22Rv1 (cell line): ENCODE measurements at regions not wholly inside any gene's neighbourhood (a gene's known extent, or its start where the extent isn't known, plus 50 kb on each side); places are given as distances from the start of the nearest gene placed in this dataset.

Source experiments
- H3K27ac ChIP-seq: fragments of 450-650 bp; 2 replicates; pipeline ENCODE4 v1.5.1; 2017
- ZFX ChIP-seq: fragments of 450-650 bp; IDR thresholded peaks from 2 replicates; pipeline ENCODE4 v1.6.1; 2017; ENCODE audit warnings: antibody characterized with exemption, borderline replicate concordance
- TF ChIP-seq, protein P1 (sequence below): fragments of 450-650 bp; IDR thresholded peaks from 2 replicates; pipeline ENCODE4 v1.5.1; 2017; ENCODE audit warnings: mild to moderate bottlenecking

DNA sequence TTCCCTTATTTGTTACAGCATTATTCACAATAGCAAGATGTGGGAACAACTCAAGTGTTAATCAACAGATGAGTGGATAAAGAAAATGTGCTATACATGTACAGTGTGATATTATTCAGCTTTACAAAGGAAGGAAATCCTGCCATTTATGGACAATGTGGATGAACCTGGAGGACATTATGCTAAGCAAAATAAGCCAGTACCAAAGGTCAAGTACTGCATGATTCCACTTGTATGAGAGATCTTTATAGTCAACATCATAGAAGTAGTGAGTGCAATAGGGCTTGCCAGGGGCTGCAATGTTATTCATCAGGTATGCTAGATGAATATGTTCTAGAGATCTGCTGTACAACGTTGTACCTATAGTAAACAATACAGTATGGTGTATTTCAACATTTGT is 138.5 kb upstream of the AGR3 start:
- H3K27ac ChIP-seq = no peak overlapping the region
- TF ChIP-seq, protein P1, sequence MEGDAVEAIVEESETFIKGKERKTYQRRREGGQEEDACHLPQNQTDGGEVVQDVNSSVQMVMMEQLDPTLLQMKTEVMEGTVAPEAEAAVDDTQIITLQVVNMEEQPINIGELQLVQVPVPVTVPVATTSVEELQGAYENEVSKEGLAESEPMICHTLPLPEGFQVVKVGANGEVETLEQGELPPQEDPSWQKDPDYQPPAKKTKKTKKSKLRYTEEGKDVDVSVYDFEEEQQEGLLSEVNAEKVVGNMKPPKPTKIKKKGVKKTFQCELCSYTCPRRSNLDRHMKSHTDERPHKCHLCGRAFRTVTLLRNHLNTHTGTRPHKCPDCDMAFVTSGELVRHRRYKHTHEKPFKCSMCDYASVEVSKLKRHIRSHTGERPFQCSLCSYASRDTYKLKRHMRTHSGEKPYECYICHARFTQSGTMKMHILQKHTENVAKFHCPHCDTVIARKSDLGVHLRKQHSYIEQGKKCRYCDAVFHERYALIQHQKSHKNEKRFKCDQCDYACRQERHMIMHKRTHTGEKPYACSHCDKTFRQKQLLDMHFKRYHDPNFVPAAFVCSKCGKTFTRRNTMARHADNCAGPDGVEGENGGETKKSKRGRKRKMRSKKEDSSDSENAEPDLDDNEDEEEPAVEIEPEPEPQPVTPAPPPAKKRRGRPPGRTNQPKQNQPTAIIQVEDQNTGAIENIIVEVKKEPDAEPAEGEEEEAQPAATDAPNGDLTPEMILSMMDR = no peak
- no peak for TF ChIP-seq ZFX

GRCh38 chr7:17021205-17021604 is 139.4 kb upstream of the AGR3 start:
- H3K27ac ChIP-seq = no peak overlapping the region
- TF ChIP-seq, protein P1 = no peak
- TF ChIP-seq ZFX = no peak

DNA sequence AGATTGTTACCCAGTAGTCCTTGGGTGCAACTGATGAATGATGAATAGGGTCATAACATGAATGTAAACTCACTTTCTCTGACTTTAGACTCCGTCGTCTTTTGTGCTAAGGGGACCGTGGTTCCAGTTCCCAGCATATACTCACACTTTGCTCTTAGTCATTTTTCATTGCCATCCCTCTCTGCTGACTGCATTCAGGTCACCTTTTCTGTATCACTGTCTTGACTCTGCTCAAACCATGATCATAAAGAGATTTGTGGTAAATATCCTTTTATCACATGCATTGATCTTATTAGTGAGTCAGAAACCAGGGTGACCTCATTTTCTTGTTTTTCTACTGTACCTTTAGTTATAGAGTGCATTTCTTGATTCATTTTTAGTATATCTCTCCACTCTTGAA is 141.1 kb upstream of the AGR3 start:
- TF ChIP-seq, protein P1 = no peak
- TF ChIP-seq ZFX = no peak
- H3K27ac ChIP-seq = no peak overlapping the region

GRCh38 chr7:17026269-17026668 is 144.5 kb upstream of the AGR3 start:
- H3K27ac ChIP-seq = no peak overlapping the region
- TF ChIP-seq, protein P1 = no peak
- TF ChIP-seq ZFX = no peak

DNA sequence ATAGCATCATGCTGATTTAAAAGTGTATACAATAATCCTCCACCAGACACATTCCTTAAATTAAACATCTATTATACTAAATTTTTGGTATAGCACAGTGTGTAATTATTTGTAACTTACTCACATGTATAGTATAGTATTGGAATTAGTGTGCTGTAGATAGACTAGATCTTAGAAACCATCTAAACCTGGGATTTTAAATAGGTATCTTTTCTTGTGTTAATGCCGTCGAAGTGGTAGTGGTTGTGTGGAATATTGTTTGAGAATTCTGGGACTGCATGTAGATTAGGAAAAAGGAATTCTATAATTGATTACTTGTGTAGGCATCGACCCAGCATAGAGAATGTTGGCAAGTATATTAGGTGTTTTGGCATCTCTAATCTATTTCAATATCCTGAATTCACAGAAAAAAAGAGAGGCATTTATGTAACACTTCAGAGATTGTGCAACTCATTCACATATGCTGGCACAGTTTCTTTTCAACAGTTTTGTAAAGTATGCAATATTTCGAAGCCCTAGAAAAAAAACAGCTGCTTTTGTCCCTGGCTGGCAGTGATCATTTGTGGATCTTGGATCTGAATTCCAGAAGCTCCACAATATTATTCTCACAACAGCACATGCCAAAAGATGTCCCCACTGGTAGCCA is 145.5 kb upstream of the AGR3 start:
- H3K27ac ChIP-seq = no peak overlapping the region
- TF ChIP-seq, protein P1 = no peak
- no peak for TF ChIP-seq ZFX

GRCh38 chr7:17027789-17028152 is 146.0 kb upstream of the AGR3 start:
- TF ChIP-seq, protein P1 = no peak
- TF ChIP-seq ZFX = no peak
- H3K27ac ChIP-seq = no peak overlapping the region

GRCh38 chr7:17029150-17029549 is 147.4 kb upstream of the AGR3 start:
- TF ChIP-seq, protein P1 = no peak
- TF ChIP-seq ZFX = no peak
- no peak overlapping the region for H3K27ac ChIP-seq
